Fibroblast of lung (primary cell): ENCODE measurements at regions not wholly inside any gene's neighbourhood (a gene's known extent, or its start where the extent isn't known, plus 50 kb on each side); places are given as distances from the start of the nearest gene placed in this dataset.

ENCODE experiments used
- DNase-seq, 2 donors: peaks; one replicate each; pipeline versions ENCODE4 v3.0.0 to v3.0.0-alpha.2; 2010; ENCODE audit warnings: low read depth in 2 of 2
- H2AFZ ChIP-seq: 2 replicates; pipeline ENCODE4 v1.5.1; 2012; ENCODE audit warnings: low read length, control low read depth, inconsistent platforms
- H3K27ac ChIP-seq: 2 replicates; pipeline ENCODE4 v1.5.1; 2011; ENCODE audit warnings: low read length, control low read depth; ENCODE audit not compliant: insufficient read depth
- H3K27me3 ChIP-seq: 2 replicates; pipeline ENCODE4 v1.5.1; 2011; ENCODE audit warnings: mild to moderate bottlenecking, low read length; ENCODE audit not compliant: control insufficient read depth, insufficient read depth
- H3K36me3 ChIP-seq: 2 replicates; pipeline ENCODE4 v1.5.1; 2011; ENCODE audit warnings: low read length; ENCODE audit not compliant: control insufficient read depth, insufficient read depth
- H3K4me1 ChIP-seq: 2 replicates; pipeline ENCODE4 v1.5.1; 2011; ENCODE audit warnings: low read length; ENCODE audit not compliant: control insufficient read depth, insufficient read depth; ENCODE audit errors: extremely low read depth
- H3K4me2 ChIP-seq: 2 replicates; pipeline ENCODE4 v1.5.1; 2011; ENCODE audit warnings: low read length, control low read depth; ENCODE audit not compliant: insufficient read depth; ENCODE audit errors: extremely low read depth
- H3K4me3 ChIP-seq, 4 experiments: fragments of 200-600 bp in 1 of 4; sonication (generic) in 1 of 4; replicated peaks in 1 of 4; 2 replicates each; pipeline ENCODE4 v1.5.1; 2011 to 2016; ENCODE audit warnings: low read length in 4 of 4, low read depth in 3 of 4, mild to moderate bottlenecking in 3 of 4, control low read depth in 2 of 4, inconsistent platforms in 1 of 4, mixed read lengths in 1 of 4; ENCODE audit not compliant: insufficient read depth in 1 of 4; ENCODE audit errors: control extremely low read depth in 1 of 4
- H3K79me2 ChIP-seq: 2 replicates; pipeline ENCODE4 v1.5.1; 2012; ENCODE audit warnings: mild to moderate bottlenecking, low read length, inconsistent platforms; ENCODE audit not compliant: control insufficient read depth, insufficient read depth
- H3K9ac ChIP-seq: 2 replicates; pipeline ENCODE4 v1.5.1; 2011; ENCODE audit warnings: mild to moderate bottlenecking, low read length, control low read depth; ENCODE audit not compliant: insufficient read depth
- H3K9me3 ChIP-seq: 2 replicates; pipeline ENCODE4 v1.5.1; 2012; ENCODE audit warnings: low read depth, low read length; ENCODE audit not compliant: control insufficient read depth, insufficient read depth
- H4K20me1 ChIP-seq: 2 replicates; pipeline ENCODE4 v1.5.1; 2011; ENCODE audit warnings: low read length; ENCODE audit not compliant: control insufficient read depth, insufficient read depth; ENCODE audit errors: extremely low read depth
- EZH2 ChIP-seq: IDR thresholded peaks from 2 replicates; pipeline ENCODE4 v1.5.1; 2012; ENCODE audit warnings: low read length, control low read depth, mild to moderate bottlenecking; ENCODE audit errors: missing control alignments
- TF ChIP-seq, protein P1 (sequence below), 2 donors: IDR thresholded peaks in 1 of 2; conservative IDR thresholded peaks in 1 of 2; 1 replicate in 1 of 2; 2 replicates in 1 of 2; pipeline ENCODE4 v1.5.1; 2011 to 2012; ENCODE audit warnings: low read length in 2 of 2, control low read depth in 1 of 2, inconsistent platforms in 1 of 2, low read depth in 1 of 2, mild to moderate bottlenecking in 1 of 2

DNA sequence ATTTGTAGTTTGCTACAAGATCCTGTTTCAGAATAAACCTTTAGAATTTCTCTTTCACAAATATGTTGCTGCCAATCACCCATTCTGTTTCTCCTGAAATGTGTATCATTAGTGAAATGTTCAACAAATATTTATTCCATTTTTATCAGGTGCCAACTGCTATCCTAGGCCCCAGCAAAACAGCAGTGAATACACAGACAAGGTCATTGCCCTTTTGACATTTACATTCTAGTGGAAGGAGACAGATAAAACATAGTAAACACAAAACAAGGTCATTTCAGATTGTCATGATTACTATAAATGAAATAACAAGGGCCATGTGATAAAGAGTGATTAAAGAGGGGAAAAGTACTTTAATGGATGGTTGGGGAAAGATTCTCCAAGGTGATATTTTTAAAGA lies 404.8 kb upstream of the PHF14 start:
- Histone ChIP-seq H3K27ac (no peak overlapping the region), H3K4me3 (no peak overlapping the region), H3K9ac (no peak overlapping the region), H3K4me1 (no peaks in the 10 kb centered on the region), H3K9me3 (no peaks in the 10 kb centered on the region), H3K27me3 (no peaks in the 10 kb centered on the region), H4K20me1 (no peaks in the 10 kb centered on the region), H3K4me2 (no peak overlapping the region), H3K36me3 (no peaks in the 10 kb centered on the region), H3K79me2 (no peaks in the 10 kb centered on the region), H2AFZ (no peak overlapping the region)
- no peak for DNase-seq
- no peak for TF ChIP-seq EZH2
- TF ChIP-seq, protein P1, sequence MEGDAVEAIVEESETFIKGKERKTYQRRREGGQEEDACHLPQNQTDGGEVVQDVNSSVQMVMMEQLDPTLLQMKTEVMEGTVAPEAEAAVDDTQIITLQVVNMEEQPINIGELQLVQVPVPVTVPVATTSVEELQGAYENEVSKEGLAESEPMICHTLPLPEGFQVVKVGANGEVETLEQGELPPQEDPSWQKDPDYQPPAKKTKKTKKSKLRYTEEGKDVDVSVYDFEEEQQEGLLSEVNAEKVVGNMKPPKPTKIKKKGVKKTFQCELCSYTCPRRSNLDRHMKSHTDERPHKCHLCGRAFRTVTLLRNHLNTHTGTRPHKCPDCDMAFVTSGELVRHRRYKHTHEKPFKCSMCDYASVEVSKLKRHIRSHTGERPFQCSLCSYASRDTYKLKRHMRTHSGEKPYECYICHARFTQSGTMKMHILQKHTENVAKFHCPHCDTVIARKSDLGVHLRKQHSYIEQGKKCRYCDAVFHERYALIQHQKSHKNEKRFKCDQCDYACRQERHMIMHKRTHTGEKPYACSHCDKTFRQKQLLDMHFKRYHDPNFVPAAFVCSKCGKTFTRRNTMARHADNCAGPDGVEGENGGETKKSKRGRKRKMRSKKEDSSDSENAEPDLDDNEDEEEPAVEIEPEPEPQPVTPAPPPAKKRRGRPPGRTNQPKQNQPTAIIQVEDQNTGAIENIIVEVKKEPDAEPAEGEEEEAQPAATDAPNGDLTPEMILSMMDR (conservative IDR thresholded peaks at IDR 0.05 in 1 of 2, IDR thresholded peaks at IDR 0.05 in 1 of 2; ENCODE audit: low read depth in 1 of 2, low read length in 2 of 2), result no peak

DNA sequence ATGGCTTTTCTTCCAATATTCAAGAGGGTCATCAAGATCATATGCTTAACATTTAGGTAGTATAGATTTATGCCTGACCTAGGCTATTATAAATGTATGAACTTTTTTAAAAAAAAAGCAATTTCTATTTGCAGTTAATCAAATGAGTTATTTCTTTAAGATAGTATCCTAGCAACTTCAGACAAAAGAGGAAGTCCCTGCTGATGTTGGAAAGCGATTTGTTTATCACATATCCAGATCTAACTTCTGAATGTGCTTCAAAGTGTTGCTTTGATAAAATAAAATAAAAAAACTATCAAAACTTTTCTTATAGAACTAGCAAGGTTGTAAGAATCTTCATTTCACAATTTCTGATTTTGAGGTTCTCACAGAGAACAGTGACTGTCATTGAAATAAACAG lies 401.9 kb upstream of the PHF14 start:
- DNase-seq, result no peak
- Histone ChIP-seq H3K4me3 (no peak overlapping the region), H3K27me3 (no peaks in the 10 kb centered on the region), H3K9me3 (no peaks in the 10 kb centered on the region), H3K27ac (no peak overlapping the region), H3K9ac (no peak overlapping the region), H4K20me1 (no peaks in the 10 kb centered on the region), H3K79me2 (no peaks in the 10 kb centered on the region), H3K4me1 (no peaks in the 10 kb centered on the region), H3K4me2 (no peak overlapping the region), H2AFZ (no peak overlapping the region), H3K36me3 (no peaks in the 10 kb centered on the region)
- TF ChIP-seq EZH2, result no peak
- TF ChIP-seq, protein P1 (conservative IDR thresholded peaks at IDR 0.05 in 1 of 2, IDR thresholded peaks at IDR 0.05 in 1 of 2; ENCODE audit: low read depth in 1 of 2, low read length in 2 of 2), result no peak

DNA sequence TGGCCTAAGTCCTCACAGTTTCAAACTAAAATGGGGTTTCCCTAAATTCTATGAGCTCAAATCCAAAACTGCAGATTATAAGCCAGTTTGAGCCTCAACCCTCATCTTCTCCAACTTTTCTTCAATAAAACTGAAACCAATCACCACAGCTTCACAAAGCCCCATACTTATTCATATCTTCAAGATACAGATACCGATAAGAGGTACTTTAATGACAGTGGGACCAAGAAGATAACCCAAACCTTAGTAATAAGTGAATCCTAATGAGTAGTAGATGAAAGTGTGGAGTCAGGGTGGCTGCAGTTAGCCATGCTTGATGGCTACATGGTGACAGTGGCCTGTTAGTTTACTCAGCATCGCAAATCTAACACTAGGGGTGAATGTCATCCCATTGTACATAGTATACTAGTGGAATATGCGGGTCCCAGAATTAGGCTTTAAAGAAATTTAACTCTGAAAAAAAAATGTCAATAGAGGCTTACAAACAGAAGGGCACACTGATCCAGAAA lies 395.8 kb upstream of the PHF14 start:
- H3K9me3 ChIP-seq, result no peaks in the 10 kb centered on the region
- no peaks in the 10 kb centered on the region for H3K36me3 ChIP-seq
- no peaks in the 10 kb centered on the region for H3K4me1 ChIP-seq
- no peaks in the 10 kb centered on the region for H3K79me2 ChIP-seq
- H3K27me3 ChIP-seq, result no peaks in the 10 kb centered on the region
- no peak overlapping the region for H3K4me2 ChIP-seq
- no peak for TF ChIP-seq EZH2
- TF ChIP-seq, protein P1 (conservative IDR thresholded peaks at IDR 0.05 in 1 of 2, IDR thresholded peaks at IDR 0.05 in 1 of 2; ENCODE audit: low read depth in 1 of 2, low read length in 2 of 2), result no peak
- no peaks in the 10 kb centered on the region for H4K20me1 ChIP-seq
- H3K4me3 ChIP-seq, result no peak overlapping the region
- DNase-seq, result no peak
- no peak overlapping the region for H3K27ac ChIP-seq
- no peak overlapping the region for H3K9ac ChIP-seq
- no peak overlapping the region for H2AFZ ChIP-seq
